HEK293T (cell line): ENCODE measurements at regions not wholly inside any gene's neighbourhood (a gene's known extent, or its start where the extent isn't known, plus 50 kb on each side); places are given as distances from the start of the nearest gene placed in this dataset.

ENCODE experiments used
- ARNT ChIP-seq: fragments of 450-650 bp; IDR thresholded peaks from 2 replicates; pipeline ENCODE4 v1.6.1; 2017; ENCODE audit warnings: mild to moderate bottlenecking
- FOXA1 ChIP-seq: fragments of 450-650 bp; IDR thresholded peaks from 2 replicates; pipeline ENCODE4 v1.6.1; 2016; ENCODE audit warnings: mild to moderate bottlenecking
- L3MBTL2 ChIP-seq: fragments of 450-650 bp; conservative IDR thresholded peaks from 2 replicates; pipeline ENCODE4 v1.6.1; 2016; ENCODE audit warnings: mild to moderate bottlenecking
- LEF1 ChIP-seq: fragments of 450-650 bp; IDR thresholded peaks from 2 replicates; pipeline ENCODE4 v1.6.1; 2017; ENCODE audit warnings: mild to moderate bottlenecking, borderline replicate concordance
- SP1 ChIP-seq: fragments of 450-650 bp; IDR thresholded peaks from 2 replicates; pipeline ENCODE4 v1.6.1; 2017
- SUZ12 ChIP-seq: fragments of 450-650 bp; IDR thresholded peaks from 2 replicates; pipeline ENCODE4 v1.6.1; 2016; ENCODE audit warnings: mild to moderate bottlenecking

GRCh38 chr2:6782517-6783237 is 83.0 kb downstream of the CMPK2 start:
- TF ChIP-seq SP1 (no peak), ARNT (no peak), LEF1 (no peak), SUZ12 (no peak), L3MBTL2 (no peak), FOXA1 (no peak)
